Fibroblast of mammary gland (primary cell): ENCODE measurements at regions not wholly inside any gene's neighbourhood (a gene's known extent, or its start where the extent isn't known, plus 50 kb on each side); places are given as distances from the start of the nearest gene placed in this dataset.

Experiments used
- DNase-seq: peaks from one replicate; pipeline ENCODE4 v3.0.0-alpha.2; 2010; ENCODE audit warnings: low read depth
- H3K4me3 ChIP-seq: 2 replicates; pipeline ENCODE4 v1.5.1; 2011; ENCODE audit warnings: low read depth, mild to moderate bottlenecking, low read length, moderate library complexity; ENCODE audit not compliant: control insufficient read depth
- TF ChIP-seq, protein P1 (sequence below): conservative IDR thresholded peaks from 2 replicates; pipeline ENCODE4 v1.5.1; 2011; ENCODE audit warnings: low read depth, low read length, inconsistent platforms; ENCODE audit not compliant: control insufficient read depth, insufficient read depth

DNA sequence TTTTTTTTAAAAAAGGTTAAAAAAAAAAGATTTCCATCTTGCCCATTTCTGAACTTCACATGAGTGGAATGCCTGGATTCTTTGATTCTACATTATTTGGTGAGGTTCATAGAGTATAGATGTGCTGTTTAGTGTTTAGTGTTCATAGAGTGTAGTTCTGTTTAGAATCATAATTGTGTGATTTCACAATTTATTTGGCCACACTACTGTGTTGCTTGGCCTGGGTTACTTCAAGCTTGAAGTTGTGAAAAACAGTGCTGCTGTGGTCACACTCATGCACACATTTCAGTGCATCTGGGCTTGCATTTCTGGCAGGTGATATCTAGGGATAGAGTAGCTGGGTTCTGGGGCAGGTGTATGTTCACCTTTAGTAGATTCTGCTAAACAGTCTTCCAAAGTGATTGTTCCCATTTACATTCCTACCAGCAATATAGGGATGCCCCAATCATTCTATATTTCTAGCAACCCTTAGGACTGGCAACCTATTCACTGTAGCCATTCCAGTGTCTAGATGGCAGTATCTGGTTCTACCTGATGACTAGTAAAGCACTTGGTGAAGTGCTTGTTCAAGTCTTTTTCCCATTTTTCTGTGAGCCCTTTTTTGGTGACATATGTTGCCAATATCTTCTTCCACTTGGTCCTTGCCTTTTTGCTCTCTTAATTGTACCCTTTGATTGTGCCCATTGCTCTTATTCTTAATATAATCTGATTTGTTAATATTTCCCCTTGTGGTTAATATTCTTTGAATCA is 50.6 kb upstream of the RBFOX3 start:
- TF ChIP-seq, protein P1, sequence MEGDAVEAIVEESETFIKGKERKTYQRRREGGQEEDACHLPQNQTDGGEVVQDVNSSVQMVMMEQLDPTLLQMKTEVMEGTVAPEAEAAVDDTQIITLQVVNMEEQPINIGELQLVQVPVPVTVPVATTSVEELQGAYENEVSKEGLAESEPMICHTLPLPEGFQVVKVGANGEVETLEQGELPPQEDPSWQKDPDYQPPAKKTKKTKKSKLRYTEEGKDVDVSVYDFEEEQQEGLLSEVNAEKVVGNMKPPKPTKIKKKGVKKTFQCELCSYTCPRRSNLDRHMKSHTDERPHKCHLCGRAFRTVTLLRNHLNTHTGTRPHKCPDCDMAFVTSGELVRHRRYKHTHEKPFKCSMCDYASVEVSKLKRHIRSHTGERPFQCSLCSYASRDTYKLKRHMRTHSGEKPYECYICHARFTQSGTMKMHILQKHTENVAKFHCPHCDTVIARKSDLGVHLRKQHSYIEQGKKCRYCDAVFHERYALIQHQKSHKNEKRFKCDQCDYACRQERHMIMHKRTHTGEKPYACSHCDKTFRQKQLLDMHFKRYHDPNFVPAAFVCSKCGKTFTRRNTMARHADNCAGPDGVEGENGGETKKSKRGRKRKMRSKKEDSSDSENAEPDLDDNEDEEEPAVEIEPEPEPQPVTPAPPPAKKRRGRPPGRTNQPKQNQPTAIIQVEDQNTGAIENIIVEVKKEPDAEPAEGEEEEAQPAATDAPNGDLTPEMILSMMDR, result no peak
- no peak for DNase-seq
- H3K4me3 ChIP-seq, result no peak overlapping the region
